HEK293 (cell line): ENCODE measurements at regions not wholly inside any gene's neighbourhood (a gene's known extent, or its start where the extent isn't known, plus 50 kb on each side); places are given as distances from the start of the nearest gene placed in this dataset.

Source experiments
- CTCF ChIA-PET: fragments of 350-600 bp; formaldehyde crosslinking; extraction: SDS; loops from one replicate; lab custom pipeline; 2021; ENCODE audit warnings: antibody characterized with exemption; lab: Yijun Ruan, JAX
- POLR2A ChIA-PET: fragments of 300-600 bp; formaldehyde crosslinking; extraction: SDS; loops from one replicate; lab custom pipeline; 2020; ENCODE audit warnings: antibody characterized with exemption, inconsistent platforms; lab: Yijun Ruan, JAX
- H3K27ac ChIP-seq: fragments of 200-500 bp; sonication (Bioruptor generic); 2 replicates; pipeline ENCODE4 v1.5.1; 2014; ENCODE audit warnings: low read depth, low read length, control low read depth, inconsistent platforms; ENCODE audit errors: extremely low read depth
- H3K36me3 ChIP-seq, 2 experiments: fragments of 200-500 bp in 1 of 2; sonication (Bioruptor generic) in 1 of 2; 1 replicate in 1 of 2; 2 replicates in 1 of 2; pipeline ENCODE4 v1.5.1; 2014 to 2017; ENCODE audit warnings: inconsistent platforms in 2 of 2, low read length in 2 of 2; ENCODE audit not compliant: control insufficient read depth in 2 of 2, insufficient read depth in 1 of 2
- H3K4me1 ChIP-seq: fragments of 200-500 bp; sonication (Bioruptor generic); 2 replicates; pipeline ENCODE4 v1.5.1; 2014; ENCODE audit warnings: mild to moderate bottlenecking, low read length, inconsistent platforms; ENCODE audit not compliant: control insufficient read depth, insufficient read depth
- H3K4me3 ChIP-seq: 2 replicates; pipeline ENCODE4 v1.5.1; 2011; ENCODE audit warnings: low read depth, mild to moderate bottlenecking, control low read depth, low read length, moderate library complexity
- H3K9me3 ChIP-seq: fragments of 200-500 bp; sonication (Bioruptor generic); 2 replicates; pipeline ENCODE4 v1.5.1; 2014; ENCODE audit warnings: low read depth, low read length, inconsistent platforms; ENCODE audit not compliant: control insufficient read depth, insufficient read depth
- FEZF1 ChIP-seq: fragments of 450-650 bp; formaldehyde crosslinking; IDR thresholded peaks from 2 replicates; pipeline ENCODE4 v1.5.1; 2016; ENCODE audit warnings: missing biosample characterization, missing genetic modification characterization
- INSM2 ChIP-seq: fragments of 450-650 bp; formaldehyde crosslinking; IDR thresholded peaks from 2 replicates; pipeline ENCODE4 v1.5.1; 2016; ENCODE audit warnings: missing biosample characterization, missing genetic modification characterization
- KLF1 ChIP-seq: fragments of 450-650 bp; formaldehyde crosslinking; IDR thresholded peaks from 2 replicates; pipeline ENCODE4 v1.5.1; 2016; ENCODE audit warnings: missing biosample characterization, missing genetic modification characterization
- MYNN ChIP-seq: fragments of 450-650 bp; formaldehyde crosslinking; IDR thresholded peaks from 2 replicates; pipeline ENCODE4 v1.5.1; 2016; ENCODE audit warnings: missing biosample characterization, missing genetic modification characterization, borderline replicate concordance
- PBX3 ChIP-seq: sonication (generic); formaldehyde crosslinking; IDR thresholded peaks from 2 replicates; pipeline ENCODE4 v1.8.1; 2022; ENCODE audit warnings: mild to moderate bottlenecking, moderate library complexity, missing genetic modification reagents
- PRDM1 ChIP-seq: fragments of 450-650 bp; formaldehyde crosslinking; IDR thresholded peaks from 2 replicates; pipeline ENCODE4; 2016; ENCODE audit warnings: missing biosample characterization, missing genetic modification characterization
- RBAK ChIP-seq: fragments of 450-650 bp; formaldehyde crosslinking; IDR thresholded peaks from 2 replicates; pipeline ENCODE4 v1.5.1; 2016; ENCODE audit warnings: missing biosample characterization, missing genetic modification characterization
- SP3 ChIP-seq: fragments of 450-650 bp; formaldehyde crosslinking; IDR thresholded peaks from 2 replicates; pipeline ENCODE4 v1.5.1; 2016; ENCODE audit warnings: missing biosample characterization, missing genetic modification characterization
- SP7 ChIP-seq: fragments of 450-650 bp; formaldehyde crosslinking; IDR thresholded peaks from 2 replicates; pipeline ENCODE4 v1.5.1; 2016; ENCODE audit warnings: missing biosample characterization, missing genetic modification characterization
- TCF7L2 ChIP-seq: IDR thresholded peaks from 2 replicates; pipeline ENCODE4 v1.6.1; 2011; ENCODE audit warnings: low read depth, mild to moderate bottlenecking, inconsistent platforms, low read length, moderate library complexity, borderline replicate concordance
- YY1 ChIP-seq: fragments of 450-650 bp; formaldehyde crosslinking; IDR thresholded peaks from 2 replicates; pipeline ENCODE4 v1.5.1; 2018; ENCODE audit warnings: missing biosample characterization, missing genetic modification characterization
- ZBTB1 ChIP-seq: fragments of 450-650 bp; formaldehyde crosslinking; IDR thresholded peaks from 2 replicates; pipeline ENCODE4 v1.5.1; 2016; ENCODE audit warnings: missing biosample characterization, missing genetic modification characterization
- ZBTB21 ChIP-seq: fragments of 450-650 bp; formaldehyde crosslinking; IDR thresholded peaks from 2 replicates; pipeline ENCODE4 v1.5.1; 2017; ENCODE audit warnings: missing biosample characterization, missing genetic modification characterization
- ZNF174 ChIP-seq: fragments of 450-650 bp; formaldehyde crosslinking; IDR thresholded peaks from 2 replicates; pipeline ENCODE4 v1.5.0; 2017; ENCODE audit warnings: missing biosample characterization, mild to moderate bottlenecking, missing genetic modification characterization
- ZNF24 ChIP-seq: fragments of 450-650 bp; formaldehyde crosslinking; IDR thresholded peaks from 2 replicates; pipeline ENCODE4 v1.5.1; 2016; ENCODE audit warnings: missing biosample characterization, missing genetic modification characterization
- ZNF280C ChIP-seq: fragments of 450-650 bp; formaldehyde crosslinking; IDR thresholded peaks from 2 replicates; pipeline ENCODE4 v1.5.1; 2016; ENCODE audit warnings: missing biosample characterization, missing genetic modification characterization
- ZNF311 ChIP-seq: fragments of 450-650 bp; formaldehyde crosslinking; IDR thresholded peaks from 2 replicates; pipeline ENCODE4 v1.5.1; 2017; ENCODE audit warnings: missing biosample characterization, missing genetic modification characterization, borderline replicate concordance
- ZNF416 ChIP-seq: fragments of 450-650 bp; formaldehyde crosslinking; IDR thresholded peaks from 2 replicates; pipeline ENCODE4 v1.5.1; 2016; ENCODE audit warnings: missing biosample characterization, missing genetic modification characterization
- ZNF426 ChIP-seq: fragments of 450-650 bp; formaldehyde crosslinking; IDR thresholded peaks from 2 replicates; pipeline ENCODE4 v1.5.1; 2017; ENCODE audit warnings: missing biosample characterization, missing genetic modification characterization, mild to moderate bottlenecking, inconsistent platforms, moderate library complexity
- ZNF433 ChIP-seq: fragments of 450-650 bp; formaldehyde crosslinking; IDR thresholded peaks from 2 replicates; pipeline ENCODE4 v1.5.1; 2016; ENCODE audit warnings: missing biosample characterization, missing genetic modification characterization, low read depth
- ZNF501 ChIP-seq: fragments of 450-650 bp; formaldehyde crosslinking; IDR thresholded peaks from 2 replicates; pipeline ENCODE4 v1.5.1; 2016; ENCODE audit warnings: missing biosample characterization, missing genetic modification characterization
- ZNF510 ChIP-seq: fragments of 450-650 bp; formaldehyde crosslinking; IDR thresholded peaks from 2 replicates; pipeline ENCODE4 v1.5.1; 2018; ENCODE audit warnings: mild to moderate bottlenecking, missing genetic modification characterization, missing biosample characterization; ENCODE audit not compliant: insufficient replicate concordance
- ZNF548 ChIP-seq: fragments of 450-650 bp; formaldehyde crosslinking; IDR thresholded peaks from 2 replicates; pipeline ENCODE4 v1.5.1; 2016; ENCODE audit warnings: missing biosample characterization, missing genetic modification characterization
- ZNF558 ChIP-seq: fragments of 450-650 bp; formaldehyde crosslinking; IDR thresholded peaks from 2 replicates; pipeline ENCODE4 v1.5.1; 2016; ENCODE audit warnings: missing biosample characterization, missing genetic modification characterization
- ZNF610 ChIP-seq: fragments of 450-650 bp; formaldehyde crosslinking; IDR thresholded peaks from 2 replicates; pipeline ENCODE4 v1.5.1; 2016; ENCODE audit warnings: missing biosample characterization, missing genetic modification characterization, borderline replicate concordance
- ZNF830 ChIP-seq: fragments of 450-650 bp; IDR thresholded peaks from 2 replicates; pipeline ENCODE4 v1.5.0; 2018; ENCODE audit warnings: missing biosample characterization, missing genetic modification characterization, low read depth, mild to moderate bottlenecking, moderate library complexity
- ZSCAN18 ChIP-seq: fragments of 450-650 bp; formaldehyde crosslinking; IDR thresholded peaks from 2 replicates; pipeline ENCODE4 v1.5.1; 2016; ENCODE audit warnings: missing biosample characterization, missing genetic modification characterization

GRCh38 chr4:178412455-178412854 is 970.2 kb upstream of the AGA start:
- POLR2A ChIA-PET, result no interaction called here

GRCh38 chr4:178414042-178414441 is 971.8 kb upstream of the AGA start:
- H3K9me3 ChIP-seq, result no peaks in the 10 kb centered on the region
- ChIA-PET POLR2A (no interaction called here), CTCF (interaction anchor here (0.6 kb wide), 1 partner anchor 15 kb away, joined by 3 read pairs; no protein-coding TSS in a partner anchor)
- TF ChIP-seq ZNF548 (tag by site-specific recombination), result no peak
- TF ChIP-seq ZNF830 (tag by site-specific recombination), result no peak
- H3K4me1 ChIP-seq, result no peaks in the 10 kb centered on the region
- H3K4me3 ChIP-seq, result no peak overlapping the region
- no peak overlapping the region for H3K27ac ChIP-seq
- no peaks in the 10 kb centered on the region for H3K36me3 ChIP-seq

More at GRCh38 chr4:178412455-178412854, 970.2 kb upstream of the AGA start:
- H3K27ac ChIP-seq, result no peak overlapping the region
- no peaks in the 10 kb centered on the region for H3K36me3 ChIP-seq
- no peaks in the 10 kb centered on the region for H3K4me1 ChIP-seq
- no peaks in the 10 kb centered on the region for H3K9me3 ChIP-seq
- CTCF ChIA-PET, result no interaction called here
- no peak for TF ChIP-seq FEZF1 (tag by site-specific recombination)
- TF ChIP-seq SP3 (tag by site-specific recombination), result no peak
- no peak for TF ChIP-seq ZSCAN18 (tag by site-specific recombination)
- TF ChIP-seq KLF1 (tag by site-specific recombination), result no peak
- TF ChIP-seq YY1 (tag by site-specific recombination), result no peak
- no peak for TF ChIP-seq ZNF280C
- no peak for TF ChIP-seq PRDM1 (tag by site-specific recombination)
- TF ChIP-seq ZBTB1 (tag by site-specific recombination), result no peak
- TF ChIP-seq RBAK, result no peak
- no peak for TF ChIP-seq ZNF433 (tag by site-specific recombination)
- no peak for TF ChIP-seq ZNF426 (tag by site-specific recombination)
- no peak for TF ChIP-seq PBX3 (CRISPR knock-in tag)
- no peak for TF ChIP-seq SP7 (tag by site-specific recombination)
- no peak for TF ChIP-seq ZNF610 (tag by site-specific recombination)
- TF ChIP-seq ZNF501, result no peak
- TF ChIP-seq TCF7L2, result no peak
- no peak for TF ChIP-seq MYNN (tag by site-specific recombination)
- no peak overlapping the region for H3K4me3 ChIP-seq

GRCh38 chr4:178414881-178415446 is 972.7 kb upstream of the AGA start:
- ChIA-PET POLR2A (no interaction called here), CTCF (no interaction called here)
- Histone ChIP-seq H3K9me3 (no peaks in the 10 kb centered on the region), H3K27ac (no peak overlapping the region), H3K36me3 (no peaks in the 10 kb centered on the region), H3K4me1 (no peaks in the 10 kb centered on the region), H3K4me3 (no peak overlapping the region)
- TF ChIP-seq ZBTB21 (tag by site-specific recombination) (no peak), ZNF416 (tag by site-specific recombination) (no peak), ZNF510 (no peak), ZNF311 (no peak), ZNF174 (no peak), ZNF24 (tag by site-specific recombination) (no peak), ZNF558 (tag by site-specific recombination) (no peak), INSM2 (no peak)
